Activated T-helper 1 cell treated with anti-CD3 and anti-CD28 coated beads, Interleukin-12 subunit alpha, Interleukin-12 subunit beta, Interleukin-2, Interleukin-4 antibody, amounts not matched to agents 30 ng/mL and 10 ng/mL and 1 ng/mL, durations not matched to agents 14 hours and 24 hours and 36 hours (primary cell): ENCODE measurements at regions not wholly inside any gene's neighbourhood (a gene's known extent, or its start where the extent isn't known, plus 50 kb on each side); places are given as distances from the start of the nearest gene placed in this dataset.

ENCODE experiments used
- DNase-seq: peaks from one replicate; pipeline ENCODE4 v3.0.0; 2021; ENCODE audit warnings: low spot score
- H3K27ac Mint-ChIP-seq: one replicate; pipeline ENCODE4 v1.8.0; 2021; ENCODE audit warnings: mild to moderate bottlenecking, mixed read lengths
- H3K27me3 Mint-ChIP-seq: one replicate; pipeline ENCODE4 v1.8.0; 2022; ENCODE audit warnings: mild to moderate bottlenecking, moderate library complexity, mixed read lengths; ENCODE audit not compliant: insufficient read depth
- H3K36me3 Mint-ChIP-seq: one replicate; pipeline ENCODE4 v1.8.0; 2021; ENCODE audit warnings: low read depth, mixed read lengths
- H3K4me1 Mint-ChIP-seq: one replicate; pipeline ENCODE4 v1.8.0; 2021; ENCODE audit warnings: low read depth, mixed read lengths
- H3K4me3 Mint-ChIP-seq: one replicate; pipeline ENCODE4 v1.8.0; 2021; ENCODE audit warnings: mild to moderate bottlenecking, moderate library complexity, mixed read lengths
- H3K9me3 Mint-ChIP-seq: one replicate; pipeline ENCODE4 v1.8.0; 2021; ENCODE audit warnings: mixed read lengths
- intact Hi-C: fragments of 100-400 bp; cut with micrococcal nuclease; formaldehyde crosslinking; loops from one replicate; pipeline ENCODE4 v1.15.1; 2024

- DNase-seq: no peak
- peaks cover 3% of the 10 kb centered on the region for H3K9me3 Mint-ChIP-seq
- H3K4me1 Mint-ChIP-seq: peaks cover 11% of the 10 kb centered on the region
- no peak overlapping the region for H3K4me3 Mint-ChIP-seq
- H3K36me3 Mint-ChIP-seq: peaks cover 4% of the 10 kb centered on the region
- intact Hi-C loops: no loop called here
- H3K27me3 Mint-ChIP-seq: no peaks in the 10 kb centered on the region
- H3K27ac Mint-ChIP-seq: no peak overlapping the region
Measured at GRCh38 chr2:207269038-207269437, 103.3 kb upstream of the KLF7 start.

GRCh38 chr2:207274530-207275189 is 108.9 kb upstream of the KLF7 start:
- no peak overlapping the region for H3K4me3 Mint-ChIP-seq
- peaks cover 12% of the 10 kb centered on the region for H3K9me3 Mint-ChIP-seq
- intact Hi-C loops: no loop called here
- no peak overlapping the region for H3K27ac Mint-ChIP-seq
- peaks cover 9% of the 10 kb centered on the region for H3K4me1 Mint-ChIP-seq
- H3K27me3 Mint-ChIP-seq: no peaks in the 10 kb centered on the region
- H3K36me3 Mint-ChIP-seq: peaks cover 3% of the 10 kb centered on the region
- DNase-seq: no peak

GRCh38 chr2:207275779-207276178 is 110.0 kb upstream of the KLF7 start:
- H3K27ac Mint-ChIP-seq: no peak overlapping the region
- no peaks in the 10 kb centered on the region for H3K27me3 Mint-ChIP-seq
- peaks cover 12% of the 10 kb centered on the region for H3K9me3 Mint-ChIP-seq
- H3K4me3 Mint-ChIP-seq: no peak overlapping the region
- peaks cover 15% of the 10 kb centered on the region for H3K4me1 Mint-ChIP-seq
- intact Hi-C loops: no loop called here
- DNase-seq: no peak
- peaks cover 3% of the 10 kb centered on the region for H3K36me3 Mint-ChIP-seq

- Mint-ChIP-seq H3K4me3 (no peak overlapping the region), H3K27ac (no peak overlapping the region), H3K36me3 (peaks cover 3% of the 10 kb centered on the region), H3K27me3 (no peaks in the 10 kb centered on the region), H3K4me1 (peaks cover 15% of the 10 kb centered on the region), H3K9me3 (peaks cover 12% of the 10 kb centered on the region)
- intact Hi-C loops: no loop called here
- DNase-seq: no peak
Measured at GRCh38 chr2:207276248-207276647, 110.5 kb upstream of the KLF7 start.

GRCh38 chr2:207276858-207277257 is 111.1 kb upstream of the KLF7 start:
- intact Hi-C loops: no loop called here
- Mint-ChIP-seq H3K27ac (no peak overlapping the region), H3K27me3 (no peaks in the 10 kb centered on the region), H3K4me3 (no peak overlapping the region), H3K36me3 (peaks cover 5% of the 10 kb centered on the region), H3K9me3 (peaks cover 12% of the 10 kb centered on the region), H3K4me1 (peaks cover 21% of the 10 kb centered on the region)
- no peak for DNase-seq

GRCh38 chr2:207279520-207279919 is 113.8 kb upstream of the KLF7 start:
- H3K36me3 Mint-ChIP-seq: peaks cover 5% of the 10 kb centered on the region

GRCh38 chr2:207281436-207281835 is 115.7 kb upstream of the KLF7 start:
- DNase-seq: no peak
- peaks cover 4% of the 10 kb centered on the region for H3K9me3 Mint-ChIP-seq
- peaks cover 66% of the 10 kb centered on the region for H3K4me1 Mint-ChIP-seq
- intact Hi-C loops: loop anchor here (5.0 kb wide), 1 partner anchor 191 kb away; no protein-coding TSS in a partner anchor
- no peak overlapping the region for H3K27ac Mint-ChIP-seq
- no peak overlapping the region for H3K4me3 Mint-ChIP-seq
- peaks cover 5% of the 10 kb centered on the region for H3K36me3 Mint-ChIP-seq
- H3K27me3 Mint-ChIP-seq: no peaks in the 10 kb centered on the region

More at GRCh38 chr2:207279520-207279919, 113.8 kb upstream of the KLF7 start:
- H3K4me3 Mint-ChIP-seq: no peak overlapping the region
- intact Hi-C loops: loop anchor here (1.0 kb wide), 6 partner anchors 9 to 113 kb away; no protein-coding TSS in a partner anchor
- no peak for DNase-seq
- H3K27me3 Mint-ChIP-seq: no peaks in the 10 kb centered on the region
- peak overlapping the region; percentile 83 for H3K27ac Mint-ChIP-seq
- H3K4me1 Mint-ChIP-seq: peaks cover 47% of the 10 kb centered on the region
- H3K9me3 Mint-ChIP-seq: peaks cover 12% of the 10 kb centered on the region

GRCh38 chr2:207282916-207283315 is 117.2 kb upstream of the KLF7 start:
- no peaks in the 10 kb centered on the region for H3K27me3 Mint-ChIP-seq
- H3K27ac Mint-ChIP-seq: peak overlapping the region; percentile 85
- peaks cover 76% of the 10 kb centered on the region for H3K4me1 Mint-ChIP-seq
- peak overlapping the region; percentile 53 for H3K4me3 Mint-ChIP-seq
- no peak for DNase-seq
- intact Hi-C loops: loop anchor here (1.0 to 5.0 kb wide), 3 partner anchors 28 to 246 kb away; partner anchors contain the start of gene CREB1
- peaks cover 3% of the 10 kb centered on the region for H3K36me3 Mint-ChIP-seq
- peaks cover 4% of the 10 kb centered on the region for H3K9me3 Mint-ChIP-seq

GRCh38 chr2:207283356-207283755 is 117.6 kb upstream of the KLF7 start:
- intact Hi-C loops: loop anchor here (1.0 to 5.0 kb wide), 3 partner anchors 28 to 245 kb away; partner anchors contain the start of gene CREB1
- no peaks in the 10 kb centered on the region for H3K27me3 Mint-ChIP-seq
- H3K36me3 Mint-ChIP-seq: peaks cover 2% of the 10 kb centered on the region
- no peak for DNase-seq
- peak overlapping the region; percentile 53 for H3K4me3 Mint-ChIP-seq
- H3K4me1 Mint-ChIP-seq: peaks cover 76% of the 10 kb centered on the region
- H3K27ac Mint-ChIP-seq: peak overlapping the region; percentile 85
- peaks cover 4% of the 10 kb centered on the region for H3K9me3 Mint-ChIP-seq

- no peak overlapping the region for H3K4me3 Mint-ChIP-seq
Measured at GRCh38 chr2:207284556-207285472, 119.1 kb upstream of the KLF7 start.

GRCh38 chr2:207285473-207285815 is 119.7 kb upstream of the KLF7 start:
- Mint-ChIP-seq H3K27me3 (no peaks in the 10 kb centered on the region), H3K36me3 (peaks cover 2% of the 10 kb centered on the region), H3K9me3 (no peaks in the 10 kb centered on the region), H3K27ac (no peak overlapping the region), H3K4me1 (peaks cover 73% of the 10 kb centered on the region), H3K4me3 (no peak overlapping the region)
- intact Hi-C loops: no loop called here
- DNase-seq: no peak

More at GRCh38 chr2:207284556-207285472, 119.1 kb upstream of the KLF7 start:
- Mint-ChIP-seq H3K27ac (no peak overlapping the region), H3K27me3 (no peaks in the 10 kb centered on the region), H3K9me3 (no peaks in the 10 kb centered on the region), H3K4me1 (peaks cover 78% of the 10 kb centered on the region), H3K36me3 (peaks cover 2% of the 10 kb centered on the region)
- no peak for DNase-seq
- intact Hi-C loops: loop anchor here (5.0 kb wide), 1 partner anchor 187 kb away; no protein-coding TSS in a partner anchor

- Mint-ChIP-seq H3K36me3 (peaks cover 4% of the 10 kb centered on the region), H3K9me3 (no peaks in the 10 kb centered on the region), H3K27me3 (no peaks in the 10 kb centered on the region), H3K4me1 (peaks cover 78% of the 10 kb centered on the region), H3K27ac (peak overlapping the region; percentile 54), H3K4me3 (no peak overlapping the region)
- DNase-seq: no peak
- intact Hi-C loops: loop anchor here (1.0 to 2.0 kb wide), 3 partner anchors 31 to 61 kb away; no protein-coding TSS in a partner anchor
Measured at GRCh38 chr2:207286106-207286505, 120.4 kb upstream of the KLF7 start.

- no peak overlapping the region for H3K27ac Mint-ChIP-seq
- H3K36me3 Mint-ChIP-seq: peaks cover 4% of the 10 kb centered on the region
- H3K4me1 Mint-ChIP-seq: peaks cover 77% of the 10 kb centered on the region
Measured at GRCh38 chr2:207288628-207289027, 122.9 kb upstream of the KLF7 start.

More at GRCh38 chr2:207288628-207289027, 122.9 kb upstream of the KLF7 start:
- Mint-ChIP-seq H3K27me3 (no peaks in the 10 kb centered on the region), H3K9me3 (no peaks in the 10 kb centered on the region), H3K4me3 (no peak overlapping the region)
- intact Hi-C loops: loop anchor here (1.0 kb wide), 1 partner anchor 9 kb away; no protein-coding TSS in a partner anchor
- no peak for DNase-seq
